Tibial nerve (tissue), 3 donors: ENCODE measurements at regions not wholly inside any gene's neighbourhood (a gene's known extent, or its start where the extent isn't known, plus 50 kb on each side); places are given as distances from the start of the nearest gene placed in this dataset.

Experiments
- POLR2A ChIP-seq, 2 donors: fragments of 450-650 bp; IDR thresholded peaks; one replicate each; pipeline ENCODE4 v1.6.1; 2017; ENCODE audit warnings: antibody characterized with exemption in 2 of 2, mild to moderate bottlenecking in 2 of 2, moderate library complexity in 2 of 2
- TF ChIP-seq, protein P1 (sequence below), 5 experiments: fragments of 200-600 bp in 3 of 5; fragments of 450-650 bp in 2 of 5; sonication (generic) in 3 of 5; IDR thresholded peaks; one replicate each; pipeline ENCODE4 v1.5.1; 2016 to 2019; ENCODE audit warnings: antibody characterized with exemption in 5 of 5, mild to moderate bottlenecking in 3 of 5, moderate library complexity in 2 of 5

DNA sequence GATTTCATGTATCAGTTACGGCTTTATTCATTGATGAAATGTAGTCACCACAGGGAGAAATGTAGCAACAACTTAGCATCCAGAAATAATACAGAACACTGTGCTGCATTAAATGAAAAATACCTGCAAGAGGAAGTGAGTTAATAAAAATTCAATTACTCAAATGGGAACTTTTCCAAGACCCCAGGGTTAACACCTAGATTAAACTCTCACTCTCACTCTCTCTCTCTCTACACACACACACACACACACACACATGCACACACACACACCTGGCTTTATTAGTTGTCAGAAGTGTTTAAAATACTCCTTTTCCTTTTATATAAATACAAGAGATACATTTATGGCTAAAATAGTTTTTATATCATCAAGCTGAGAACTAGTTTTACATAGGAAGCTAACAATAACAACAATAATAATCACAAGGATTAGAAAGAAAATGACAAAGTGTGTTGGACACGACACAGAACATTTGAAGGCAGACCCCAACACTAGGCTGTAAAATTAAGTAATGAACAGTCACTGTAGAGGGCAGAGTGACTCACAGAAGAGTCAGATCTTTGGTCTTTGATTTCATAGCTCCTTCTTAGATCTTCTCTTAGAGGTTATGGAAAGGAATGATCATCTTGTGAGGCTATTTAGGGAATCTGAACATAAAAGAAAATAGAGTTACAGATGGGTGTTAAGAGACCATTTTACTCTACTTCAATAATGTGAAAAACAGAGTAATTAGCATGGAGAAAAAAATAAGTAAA, 1266.0 kb upstream of the ADGRL2 start:
- TF ChIP-seq, protein P1, sequence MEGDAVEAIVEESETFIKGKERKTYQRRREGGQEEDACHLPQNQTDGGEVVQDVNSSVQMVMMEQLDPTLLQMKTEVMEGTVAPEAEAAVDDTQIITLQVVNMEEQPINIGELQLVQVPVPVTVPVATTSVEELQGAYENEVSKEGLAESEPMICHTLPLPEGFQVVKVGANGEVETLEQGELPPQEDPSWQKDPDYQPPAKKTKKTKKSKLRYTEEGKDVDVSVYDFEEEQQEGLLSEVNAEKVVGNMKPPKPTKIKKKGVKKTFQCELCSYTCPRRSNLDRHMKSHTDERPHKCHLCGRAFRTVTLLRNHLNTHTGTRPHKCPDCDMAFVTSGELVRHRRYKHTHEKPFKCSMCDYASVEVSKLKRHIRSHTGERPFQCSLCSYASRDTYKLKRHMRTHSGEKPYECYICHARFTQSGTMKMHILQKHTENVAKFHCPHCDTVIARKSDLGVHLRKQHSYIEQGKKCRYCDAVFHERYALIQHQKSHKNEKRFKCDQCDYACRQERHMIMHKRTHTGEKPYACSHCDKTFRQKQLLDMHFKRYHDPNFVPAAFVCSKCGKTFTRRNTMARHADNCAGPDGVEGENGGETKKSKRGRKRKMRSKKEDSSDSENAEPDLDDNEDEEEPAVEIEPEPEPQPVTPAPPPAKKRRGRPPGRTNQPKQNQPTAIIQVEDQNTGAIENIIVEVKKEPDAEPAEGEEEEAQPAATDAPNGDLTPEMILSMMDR (IDR thresholded peaks at IDR 0.05): no peak
- TF ChIP-seq POLR2A (IDR thresholded peaks at IDR 0.05): no peak
